NCI-H2029 (cell line): ENCODE measurements at regions not wholly inside any gene's neighbourhood (a gene's known extent, or its start where the extent isn't known, plus 50 kb on each side); places are given as distances from the start of the nearest gene placed in this dataset.
"Not testable (repeated sequence)": the region's sequence is repeated elsewhere in the genome, so short reads cannot be mapped to it uniquely, and the experiment has no call there.

Experiments used
- DNase-seq: peaks from one replicate; lab custom pipeline; 2025; lab: John Stamatoyannopoulos, UW

DNA sequence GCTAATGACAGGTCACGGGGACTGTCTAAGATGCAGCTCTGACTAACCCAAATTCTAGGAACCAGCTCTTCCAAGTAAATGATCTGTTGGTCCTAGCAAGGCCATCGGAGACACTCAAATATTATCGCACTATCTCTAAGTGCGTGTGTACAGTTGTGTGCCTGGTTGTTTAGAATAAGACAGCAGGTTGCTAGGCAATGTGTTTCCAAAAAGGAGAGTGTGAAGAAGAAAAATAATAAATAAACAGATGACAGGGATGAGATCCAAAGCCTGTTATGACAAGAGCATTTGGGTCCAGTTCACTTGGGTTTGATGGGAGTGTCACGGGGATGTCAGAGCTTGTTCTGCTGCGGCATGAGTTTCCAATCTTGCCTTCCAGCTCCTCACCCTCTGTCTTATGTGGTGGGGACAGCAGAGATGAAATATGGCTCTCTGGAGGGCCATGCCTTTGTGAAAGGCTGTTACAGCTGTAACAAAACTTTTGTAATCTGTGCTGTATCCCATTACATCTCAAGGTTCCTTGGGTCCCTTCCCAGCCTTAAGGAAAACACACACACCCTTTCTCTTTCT, 127.5 kb upstream of the TNP1 start:
- no peak for DNase-seq

DNA sequence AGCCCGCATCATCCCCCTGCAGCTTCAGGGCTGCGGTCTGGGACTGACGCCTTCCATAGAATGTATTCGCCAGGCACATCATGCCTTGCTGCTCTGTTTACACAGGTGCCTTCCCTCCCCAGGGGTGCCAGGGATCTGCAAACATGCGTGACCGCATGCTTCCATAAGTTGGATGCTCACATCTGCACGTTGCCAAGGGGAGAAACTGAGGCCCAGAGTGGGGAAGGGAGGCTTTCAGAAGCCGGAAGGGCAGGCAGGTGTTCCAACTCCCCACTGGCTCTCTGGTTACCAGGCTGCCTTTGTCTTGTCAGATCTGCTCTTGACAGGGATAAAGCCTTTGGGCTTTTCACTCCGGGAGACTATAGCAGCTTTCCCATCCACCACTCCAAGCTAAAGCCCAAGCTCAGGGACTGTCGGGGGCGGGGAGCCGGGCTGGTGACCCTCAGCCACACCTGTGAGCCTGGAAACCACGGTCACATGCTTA, 125.8 kb upstream of the TNP1 start:
- DNase-seq = peak; percentile 96

GRCh38 chr2:216984937-216985336, 125.1 kb upstream of the TNP1 start:
- DNase-seq = no peak

DNA sequence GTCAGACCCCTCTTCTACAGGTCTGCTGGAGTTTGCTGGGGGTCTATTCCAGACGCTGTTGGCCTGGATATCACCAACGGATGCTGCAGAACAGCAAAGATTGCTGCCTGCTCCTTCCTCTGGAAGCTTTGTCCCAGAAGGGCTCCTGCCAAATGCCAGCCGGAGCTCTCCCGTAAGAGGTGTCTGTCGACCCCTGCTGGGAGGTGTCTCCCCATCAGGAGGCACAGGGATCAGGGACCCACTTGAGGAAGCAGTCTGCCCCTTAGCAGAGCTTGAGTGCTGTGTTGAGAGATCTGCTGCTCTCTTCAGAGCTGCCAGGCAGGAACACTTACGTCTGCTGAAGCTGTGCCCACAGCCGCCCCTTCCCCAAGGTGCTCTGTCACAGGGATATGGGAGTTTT, 122.1 kb upstream of the TNP1 start:
- not testable (repeated sequence) for DNase-seq

- DNase-seq = not testable (repeated sequence)
Observed at GRCh38 chr2:216980510-216980909, 120.6 kb upstream of the TNP1 start.

DNA sequence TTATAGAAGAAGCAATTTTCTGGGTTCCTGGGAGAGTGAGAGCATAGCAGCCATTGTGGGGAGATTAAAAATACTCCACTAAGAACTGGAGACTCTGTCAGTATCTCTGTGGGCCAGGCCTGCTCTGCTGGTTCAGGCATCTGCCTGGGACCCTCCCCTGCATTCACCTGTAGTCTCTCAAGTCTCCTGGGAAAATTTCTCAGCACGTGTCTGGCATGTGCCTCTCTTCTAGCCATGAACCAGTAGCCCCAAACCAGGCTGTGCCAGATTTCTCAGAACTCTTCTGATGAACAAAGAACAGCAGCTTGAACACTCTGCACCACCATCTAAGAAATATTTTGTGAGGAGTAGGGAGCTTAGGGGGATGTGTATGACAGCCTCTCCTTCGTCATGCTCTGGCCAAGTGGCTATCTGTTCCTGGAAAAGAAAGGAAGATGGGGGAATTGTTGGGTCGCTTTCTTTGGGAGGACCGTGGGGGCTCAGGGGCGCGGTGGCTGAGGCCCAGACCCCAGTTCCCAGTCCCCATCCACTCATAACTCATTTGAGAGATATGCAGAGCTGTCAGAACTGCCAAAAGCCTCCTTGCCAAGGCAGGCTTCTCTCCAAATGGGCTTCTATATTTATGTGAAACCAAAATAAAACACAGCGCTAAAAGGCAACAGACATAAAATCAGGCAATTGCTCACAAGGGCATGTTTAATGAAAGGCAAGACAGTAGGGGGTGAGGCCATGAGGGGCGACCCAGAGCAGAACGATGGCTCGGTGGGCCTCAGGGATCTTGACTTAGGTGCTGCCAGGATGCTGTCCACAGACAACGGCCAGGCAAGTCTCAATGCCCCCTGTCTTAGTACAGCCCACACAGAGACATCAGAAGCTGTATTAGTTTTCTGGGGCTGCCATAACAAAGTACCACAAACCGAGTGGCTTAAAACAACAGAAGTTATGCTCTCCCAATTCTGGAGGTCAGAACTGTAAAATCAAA, 114.7 kb upstream of the TNP1 start:
- DNase-seq = no peak

GRCh38 chr2:216971593-216971992, 111.7 kb upstream of the TNP1 start:
- DNase-seq = no peak

GRCh38 chr2:216970359-216970915, 110.6 kb upstream of the TNP1 start:
- no peak for DNase-seq

GRCh38 chr2:216967889-216968288, 108.0 kb upstream of the TNP1 start:
- DNase-seq = no peak

DNA sequence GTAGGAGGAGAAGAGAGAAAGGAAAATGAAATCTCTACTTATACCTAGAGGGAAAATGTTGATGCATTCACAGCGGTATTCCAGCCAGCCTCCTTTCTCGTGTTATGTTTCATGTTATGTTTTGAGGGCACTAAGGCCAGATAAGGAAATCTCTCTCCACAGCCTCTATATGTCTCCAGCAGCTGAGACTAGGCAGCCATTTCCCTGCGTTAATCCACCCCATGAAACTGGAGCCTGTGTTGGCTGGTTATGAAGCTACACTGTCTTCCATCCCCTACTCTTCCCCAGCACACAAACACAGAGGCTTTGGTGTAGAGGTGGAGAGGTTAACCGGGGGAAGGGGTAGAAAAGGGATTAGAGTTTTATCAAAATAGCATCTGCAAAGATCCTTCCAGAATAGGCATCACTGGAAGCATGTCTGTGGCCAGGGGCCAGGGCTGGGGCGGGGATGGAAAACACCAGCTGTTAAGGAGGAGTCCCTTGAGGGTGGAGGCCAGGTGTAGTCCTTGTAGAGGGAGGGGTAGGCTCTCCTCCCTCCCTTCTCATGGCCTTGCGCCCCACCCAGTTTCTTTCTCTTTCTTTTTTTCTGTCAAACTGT, 100.9 kb upstream of the TNP1 start:
- DNase-seq = no peak

DNA sequence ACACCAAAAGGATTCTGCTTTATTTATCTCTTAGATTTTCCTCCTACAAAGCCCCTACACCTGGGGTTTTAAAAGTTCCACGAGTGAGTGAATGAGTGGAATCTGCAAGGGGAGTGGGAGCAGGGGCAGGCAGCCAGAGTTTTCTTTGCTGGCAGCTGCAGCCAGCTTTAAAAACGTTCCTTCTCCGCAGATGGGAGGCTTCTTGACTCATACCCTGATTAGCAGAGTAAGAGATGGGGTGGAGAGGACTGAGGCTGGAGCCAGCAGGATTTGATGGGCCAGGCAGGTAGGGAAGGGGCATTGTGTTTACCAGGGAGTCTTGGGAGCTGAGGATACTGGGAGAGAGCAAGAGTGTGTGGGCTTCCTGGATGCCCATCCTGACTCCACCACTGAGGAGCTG, 99.6 kb upstream of the TNP1 start:
- DNase-seq = no peak

GRCh38 chr2:216956820-216957493, 97.1 kb upstream of the TNP1 start:
- no peak for DNase-seq

DNA sequence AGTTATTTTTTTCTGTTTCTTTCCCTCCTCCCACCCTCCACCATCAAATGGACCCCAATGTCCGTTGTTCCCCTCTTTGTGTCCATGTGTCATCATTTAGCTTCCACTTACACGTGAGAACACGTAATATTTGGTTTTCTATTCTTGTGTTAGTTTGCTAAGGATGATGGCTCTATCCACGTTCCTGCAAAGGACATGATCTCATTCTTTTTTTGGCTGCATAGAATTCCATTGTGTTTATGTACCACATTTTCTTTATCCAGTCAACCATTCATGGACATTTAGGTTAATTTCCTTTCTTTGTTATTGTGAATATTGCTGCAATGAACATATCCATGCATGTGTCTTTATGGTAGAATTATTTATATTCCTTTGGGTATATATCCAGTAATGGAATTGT, 91.3 kb upstream of the TNP1 start:
- DNase-seq = no peak

DNA sequence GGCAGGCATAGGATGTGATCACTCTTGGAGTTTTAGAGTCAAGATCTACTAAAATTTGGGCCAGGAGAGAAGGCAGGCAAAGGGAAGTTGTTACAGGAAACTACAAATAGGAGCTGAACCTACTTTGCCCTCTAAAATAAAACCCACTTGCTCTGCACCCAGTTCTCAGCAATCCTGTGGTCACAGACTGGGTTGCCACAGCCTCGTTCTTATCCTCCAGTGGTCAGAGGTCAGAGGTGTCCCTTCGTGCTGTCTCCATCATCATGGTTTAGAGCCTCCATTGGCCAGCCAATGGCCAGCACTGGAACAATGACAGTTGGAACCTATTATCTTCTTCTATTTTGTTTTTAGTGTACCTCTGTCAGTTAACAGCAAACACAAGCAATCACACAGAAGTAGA, 90.7 kb upstream of the TNP1 start:
- DNase-seq = no peak

DNA sequence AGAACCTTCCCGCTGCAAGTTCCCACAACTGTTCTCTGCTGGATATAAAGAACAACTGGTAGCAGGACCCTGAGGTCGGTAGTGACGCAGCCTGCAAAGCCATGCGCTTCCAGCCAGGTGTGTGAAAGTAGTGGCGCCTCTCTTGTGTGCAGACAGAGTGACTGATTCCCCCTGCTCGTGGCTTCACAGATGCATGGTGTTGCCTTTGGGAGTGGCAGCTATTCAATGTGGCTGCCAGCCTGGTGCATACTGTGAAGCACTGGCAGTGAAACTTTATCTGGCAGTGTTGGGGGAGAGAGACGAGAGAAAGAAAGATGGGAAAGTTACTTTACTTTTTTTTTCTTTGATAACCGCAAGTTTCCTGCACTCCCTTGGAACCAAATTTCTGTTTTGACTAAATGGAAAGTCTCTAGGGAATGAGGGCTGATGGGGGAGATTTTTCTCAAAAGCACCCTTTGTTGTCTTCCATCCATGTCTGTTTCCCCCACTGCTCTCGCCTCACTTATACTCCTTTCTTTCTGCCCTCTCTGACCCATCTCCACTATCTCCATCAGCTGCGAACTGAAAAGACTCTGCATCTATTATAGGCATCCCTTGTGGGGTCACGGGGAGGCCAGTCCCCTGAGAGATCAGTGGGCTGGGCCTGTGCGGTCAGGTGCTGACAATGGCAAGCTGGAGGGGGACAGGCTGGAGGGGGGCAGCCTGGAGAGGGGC, 90.0 kb upstream of the TNP1 start:
- no peak for DNase-seq

GRCh38 chr2:216947055-216947454, 87.2 kb upstream of the TNP1 start:
- no peak for DNase-seq

GRCh38 chr2:216944733-216945132, 84.9 kb upstream of the TNP1 start:
- DNase-seq = no peak

DNA sequence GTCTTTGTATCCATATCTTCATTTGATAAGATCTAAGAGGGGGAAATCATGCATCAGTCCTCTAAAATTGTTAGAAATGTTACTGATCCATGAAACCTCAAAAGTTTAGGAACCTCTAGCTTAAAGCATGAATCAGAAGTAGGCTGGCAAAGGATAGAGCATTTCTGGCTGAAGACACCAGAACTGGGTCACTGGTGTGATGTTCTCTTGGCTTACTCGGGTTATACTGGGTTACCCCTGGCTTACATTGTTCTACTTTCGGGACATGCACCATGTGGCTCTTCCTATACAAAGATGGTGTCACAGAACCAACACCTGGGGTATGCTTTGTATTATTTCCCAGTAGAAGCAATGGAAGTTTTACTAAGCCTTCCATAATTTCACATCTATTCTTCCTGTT, 83.2 kb upstream of the TNP1 start:
- no peak for DNase-seq

DNA sequence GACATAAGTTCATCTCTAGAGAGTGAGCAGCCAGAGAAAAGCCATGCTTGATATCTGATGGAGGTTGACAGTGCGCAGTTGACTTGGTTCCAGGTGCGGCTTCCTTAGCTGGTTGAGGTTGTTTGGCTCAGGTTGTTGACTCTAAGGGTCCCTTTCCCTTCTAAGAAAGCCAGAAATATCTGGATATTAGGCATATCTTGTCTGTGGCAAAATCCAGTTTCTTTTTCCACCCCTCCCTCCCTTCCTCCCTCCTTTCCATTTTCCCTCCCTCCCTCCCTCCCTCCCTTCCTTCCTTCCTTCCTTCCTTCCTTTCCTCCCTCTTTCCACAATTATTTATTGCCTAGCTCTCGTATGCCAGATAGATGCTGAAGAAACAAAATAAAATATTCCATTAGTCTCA, 82.6 kb upstream of the TNP1 start:
- no peak for DNase-seq

DNA sequence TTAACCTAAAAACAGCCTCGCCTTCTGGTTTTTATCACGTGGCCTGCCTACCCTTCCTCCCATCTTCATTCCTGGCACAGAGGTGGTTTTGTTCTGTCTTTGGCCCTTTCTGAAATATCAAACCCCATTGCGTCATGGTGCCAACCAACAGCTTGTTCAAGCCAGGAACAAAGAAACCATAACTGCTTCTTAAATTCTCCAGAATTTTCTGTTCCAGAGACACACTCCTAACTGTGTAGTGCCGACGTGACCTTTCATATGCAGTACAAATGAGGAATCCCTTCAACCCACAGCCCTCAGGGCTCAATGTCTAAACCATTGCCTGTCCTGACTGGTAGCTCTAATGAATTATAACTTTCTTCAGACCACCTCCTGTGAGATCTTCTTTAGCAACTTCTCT, 82.2 kb upstream of the TNP1 start:
- DNase-seq = no peak

GRCh38 chr2:216936954-216937357, 77.1 kb upstream of the TNP1 start:
- DNase-seq = no peak
